NCI-H2081 treated with DMSO at 0.1 percent for 48 hours (cell line): ENCODE measurements at regions not wholly inside any gene's neighbourhood (a gene's known extent, or its start where the extent isn't known, plus 50 kb on each side); places are given as distances from the start of the nearest gene placed in this dataset.
"Not testable (repeated sequence)": the region's sequence is repeated elsewhere in the genome, so short reads cannot be mapped to it uniquely, and the experiment has no call there.

Experiments
- DNase-seq: peaks from one replicate; lab custom pipeline; 2025; lab: John Stamatoyannopoulos, UW

GRCh38 chr2:128510701-128511397, 192.2 kb upstream of the HS6ST1 start:
- DNase-seq, result no peak

- no peak for DNase-seq
Measured at GRCh38 chr2:128511731-128512378, 193.2 kb upstream of the HS6ST1 start.

- no peak for DNase-seq
Measured at GRCh38 chr2:128512379-128513115, 193.9 kb upstream of the HS6ST1 start.

GRCh38 chr2:128513116-128513960, 194.7 kb upstream of the HS6ST1 start:
- no peak for DNase-seq

- DNase-seq, result no peak
Measured at GRCh38 chr2:128513961-128514283, 195.3 kb upstream of the HS6ST1 start.

- no peak for DNase-seq
Measured at GRCh38 chr2:128514555-128514955, 195.9 kb upstream of the HS6ST1 start.

GRCh38 chr2:128516938-128517337, 198.3 kb upstream of the HS6ST1 start:
- DNase-seq, result no peak

GRCh38 chr2:128519028-128519427, 200.4 kb upstream of the HS6ST1 start:
- DNase-seq, result not testable (repeated sequence)

GRCh38 chr2:128519517-128520215, 201.0 kb upstream of the HS6ST1 start:
- no peak for DNase-seq

GRCh38 chr2:128520340-128520739, 201.7 kb upstream of the HS6ST1 start:
- no peak for DNase-seq

- DNase-seq, result no peak
Measured at GRCh38 chr2:128520791-128521190, 202.1 kb upstream of the HS6ST1 start.

- DNase-seq, result no peak
Measured at GRCh38 chr2:128521482-128521881, 202.8 kb upstream of the HS6ST1 start.

- no peak for DNase-seq
Measured at GRCh38 chr2:128522829-128523228, 204.2 kb upstream of the HS6ST1 start.

- no peak for DNase-seq
Measured at GRCh38 chr2:128523457-128523856, 204.8 kb upstream of the HS6ST1 start.

- no peak for DNase-seq
Measured at GRCh38 chr2:128524183-128524582, 205.5 kb upstream of the HS6ST1 start.

GRCh38 chr2:128525653-128526052, 207.0 kb upstream of the HS6ST1 start:
- DNase-seq, result no peak

GRCh38 chr2:128526455-128526976, 207.8 kb upstream of the HS6ST1 start:
- DNase-seq, result no peak

- no peak for DNase-seq
Measured at GRCh38 chr2:128528133-128528532, 209.5 kb upstream of the HS6ST1 start.

- no peak for DNase-seq
Measured at GRCh38 chr2:128530025-128530573, 211.4 kb upstream of the HS6ST1 start.

GRCh38 chr2:128531856-128532255, 213.2 kb upstream of the HS6ST1 start:
- DNase-seq, result no peak

- no peak for DNase-seq
Measured at GRCh38 chr2:128533101-128533500, 214.4 kb upstream of the HS6ST1 start.
